ENCODE measurements at regions not wholly inside any gene's neighbourhood (a gene's known extent, or its start where the extent isn't known, plus 50 kb on each side); places are given as distances from the start of the nearest gene placed in this dataset.

GRCh38 chr4:1506956-1507721, 100.9 kb upstream of the NKX1-1 start:
- Histone ChIP-seq H3K27me3 (ENCODE audit: insufficient read depth, low read length, poor library complexity) (no peaks in the 10 kb centered on the region), H4K20me1 (ENCODE audit: insufficient read depth, low read length) (no peaks in the 10 kb centered on the region), H3K36me3 (ENCODE audit: insufficient read depth, low read length) (no peaks in the 10 kb centered on the region), H3K4me2 (ENCODE audit: insufficient read depth, low read length) (no peak overlapping the region), H3K9me3 (ENCODE audit: insufficient read depth, low read length, severe bottlenecking) (no peaks in the 10 kb centered on the region), H3K27ac (ENCODE audit: low read length) (no peak overlapping the region), H3K4me3 (ENCODE audit: low read depth in 1 of 2, low read length in 2 of 2) (no peak overlapping the region), H2AFZ (ENCODE audit: low read depth, low read length) (no peak overlapping the region), H3K4me1 (ENCODE audit: insufficient read depth, low read length) (no peaks in the 10 kb centered on the region), H3K9ac (ENCODE audit: low read depth, low read length) (no peak overlapping the region), H3K79me2 (ENCODE audit: insufficient read depth, low read length) (no peaks in the 10 kb centered on the region)
- ATAC-seq (ENCODE audit: insufficient read depth, low read depth) = no peak
- no peak for TF ChIP-seq EZH2 (IDR thresholded peaks at IDR 0.05; ENCODE audit: borderline replicate concordance, low read depth, low read length, severe bottlenecking)
- no peak for TF ChIP-seq CTCF (IDR thresholded peaks at IDR 0.05; ENCODE audit: borderline replicate concordance, extremely low read depth, low read length, poor library complexity, severe bottlenecking)
- DNase-seq = no peak

GRCh38 chr4:1505511-1506460, 99.5 kb upstream of the NKX1-1 start:
- H3K4me1 ChIP-seq (ENCODE audit: insufficient read depth, low read length) = no peaks in the 10 kb centered on the region
- no peaks in the 10 kb centered on the region for H3K79me2 ChIP-seq (ENCODE audit: insufficient read depth, low read length)
- no peaks in the 10 kb centered on the region for H3K36me3 ChIP-seq (ENCODE audit: insufficient read depth, low read length)
- TF ChIP-seq CTCF (IDR thresholded peaks at IDR 0.05; ENCODE audit: borderline replicate concordance, extremely low read depth, low read length, poor library complexity, severe bottlenecking) = no peak
- TF ChIP-seq EZH2 (IDR thresholded peaks at IDR 0.05; ENCODE audit: borderline replicate concordance, low read depth, low read length, severe bottlenecking) = no peak
- H3K27me3 ChIP-seq (ENCODE audit: insufficient read depth, low read length, poor library complexity) = no peaks in the 10 kb centered on the region
- ATAC-seq (ENCODE audit: insufficient read depth, low read depth) (no peak), DNase-seq (no peak)
- H3K4me2 ChIP-seq (ENCODE audit: insufficient read depth, low read length) = no peak overlapping the region
- no peaks in the 10 kb centered on the region for H3K9me3 ChIP-seq (ENCODE audit: insufficient read depth, low read length, severe bottlenecking)
- H2AFZ ChIP-seq (ENCODE audit: low read depth, low read length) = no peak overlapping the region
- no peak overlapping the region for H3K9ac ChIP-seq (ENCODE audit: low read depth, low read length)
- no peak overlapping the region for H3K4me3 ChIP-seq (ENCODE audit: low read depth in 1 of 2, low read length in 2 of 2)
- H3K27ac ChIP-seq (ENCODE audit: low read length) = no peak overlapping the region
- no peaks in the 10 kb centered on the region for H4K20me1 ChIP-seq (ENCODE audit: insufficient read depth, low read length)

GRCh38 chr4:1504595-1505500, 98.6 kb upstream of the NKX1-1 start:
- Histone ChIP-seq H3K4me3 (ENCODE audit: low read depth in 1 of 2, low read length in 2 of 2) (no peak overlapping the region), H3K27ac (ENCODE audit: low read length) (no peak overlapping the region), H3K9me3 (ENCODE audit: insufficient read depth, low read length, severe bottlenecking) (no peaks in the 10 kb centered on the region), H3K36me3 (ENCODE audit: insufficient read depth, low read length) (no peaks in the 10 kb centered on the region), H3K4me1 (ENCODE audit: insufficient read depth, low read length) (no peaks in the 10 kb centered on the region), H3K27me3 (ENCODE audit: insufficient read depth, low read length, poor library complexity) (no peaks in the 10 kb centered on the region), H3K4me2 (ENCODE audit: insufficient read depth, low read length) (no peak overlapping the region), H3K9ac (ENCODE audit: low read depth, low read length) (no peak overlapping the region), H4K20me1 (ENCODE audit: insufficient read depth, low read length) (no peaks in the 10 kb centered on the region), H2AFZ (ENCODE audit: low read depth, low read length) (no peak overlapping the region), H3K79me2 (ENCODE audit: insufficient read depth, low read length) (no peaks in the 10 kb centered on the region)
- TF ChIP-seq EZH2 (IDR thresholded peaks at IDR 0.05; ENCODE audit: borderline replicate concordance, low read depth, low read length, severe bottlenecking) (no peak), CTCF (IDR thresholded peaks at IDR 0.05; ENCODE audit: borderline replicate concordance, extremely low read depth, low read length, poor library complexity, severe bottlenecking) (no peak)
- ATAC-seq (ENCODE audit: insufficient read depth, low read depth) (no peak), DNase-seq (no peak)
